DOHH2 (cell line): ENCODE measurements at regions not wholly inside any gene's neighbourhood (a gene's known extent, or its start where the extent isn't known, plus 50 kb on each side); places are given as distances from the start of the nearest gene placed in this dataset.

ENCODE experiments used
- H3F3A ChIP-seq: fragments of 200-600 bp; sonication (generic), shearing (Covaris generic); 2 replicates; pipeline ENCODE4 v1.6.0; 2016; ENCODE audit warnings: antibody characterized with exemption, mild to moderate bottlenecking; ENCODE audit not compliant: control insufficient read depth, insufficient read depth
- H3K27ac ChIP-seq: fragments of 200-600 bp; sonication (generic); 2 replicates; pipeline ENCODE4 v1.5.1; 2014; ENCODE audit warnings: low read depth, mild to moderate bottlenecking, low read length, moderate library complexity
- H3K27me3 ChIP-seq: fragments of 200-600 bp; sonication (generic); 2 replicates; pipeline ENCODE4 v1.6.1; 2014; ENCODE audit warnings: mild to moderate bottlenecking, low read length, mixed read lengths; ENCODE audit not compliant: control insufficient read depth
- H3K36me3 ChIP-seq: fragments of 200-600 bp; sonication (generic); 2 replicates; pipeline ENCODE4 v1.6.1; 2014; ENCODE audit warnings: mild to moderate bottlenecking, low read length, moderate library complexity, mixed read lengths; ENCODE audit not compliant: control insufficient read depth
- H3K4me1 ChIP-seq: fragments of 200-600 bp; sonication (generic); 2 replicates; pipeline ENCODE4 v1.6.1; 2014; ENCODE audit warnings: mild to moderate bottlenecking, low read length, mixed read lengths; ENCODE audit not compliant: control insufficient read depth
- H3K4me2 ChIP-seq: fragments of 200-600 bp; sonication (generic); 2 replicates; pipeline ENCODE4 v1.6.0; 2014; ENCODE audit warnings: mild to moderate bottlenecking, low read length, moderate library complexity
- H3K4me3 ChIP-seq: fragments of 200-600 bp; sonication (generic); 2 replicates; pipeline ENCODE4 v1.5.1; 2014; ENCODE audit warnings: mild to moderate bottlenecking, low read length, mixed read lengths
- H3K79me2 ChIP-seq: fragments of 200-600 bp; sonication (generic); 2 replicates; pipeline ENCODE4 v1.6.1; 2014; ENCODE audit warnings: mild to moderate bottlenecking, low read length, mixed read lengths; ENCODE audit not compliant: control insufficient read depth
- H3K9me2 ChIP-seq: fragments of 200-600 bp; sonication (generic); replicated peaks from 2 replicates; pipeline ENCODE4 v1.6.1; 2014; ENCODE audit warnings: mild to moderate bottlenecking, low read length, mixed read lengths; ENCODE audit not compliant: control insufficient read depth
- H3K9me3 ChIP-seq: fragments of 200-600 bp; sonication (generic); 2 replicates; pipeline ENCODE4 v1.6.1; 2014; ENCODE audit warnings: antibody characterized with exemption, low read length, mixed read lengths; ENCODE audit not compliant: control insufficient read depth, insufficient read depth
- H4K20me1 ChIP-seq: fragments of 200-600 bp; sonication (generic); 2 replicates; pipeline ENCODE4 v1.6.0; 2014; ENCODE audit warnings: low read depth, mild to moderate bottlenecking, antibody characterized with exemption, low read length, moderate library complexity; ENCODE audit not compliant: control insufficient read depth, insufficient read depth
- CTCF ChIP-seq: fragments of 200-600 bp; sonication (generic); IDR thresholded peaks from one replicate; pipeline ENCODE4 v1.5.1; 2014; ENCODE audit warnings: antibody characterized with exemption, mild to moderate bottlenecking, low read depth, low read length; ENCODE audit not compliant: poor library complexity, severe bottlenecking
- EZH2phosphoT487 ChIP-seq: fragments of 200-600 bp; sonication (generic); IDR thresholded peaks from 2 replicates; pipeline ENCODE4 v1.6.1; 2017; ENCODE audit warnings: borderline replicate concordance, mild to moderate bottlenecking, antibody characterized with exemption, low read length, moderate library complexity, mixed read lengths

GRCh38 chr14:84519836-84520235 is 1010.1 kb upstream of the FLRT2 start:
- Histone ChIP-seq H3F3A (no peaks in the 10 kb centered on the region), H3K36me3 (no peaks in the 10 kb centered on the region), H3K4me2 (no peak overlapping the region), H3K79me2 (no peaks in the 10 kb centered on the region), H3K4me1 (no peaks in the 10 kb centered on the region), H3K27ac (no peak overlapping the region), H3K9me2 (no peaks in the 10 kb centered on the region), H4K20me1 (no peaks in the 10 kb centered on the region), H3K27me3 (no peaks in the 10 kb centered on the region), H3K9me3 (no peaks in the 10 kb centered on the region), H3K4me3 (no peak overlapping the region)
- TF ChIP-seq CTCF = no peak
- no peak for TF ChIP-seq EZH2phosphoT487

- no peak overlapping the region for H3K4me3 ChIP-seq
- no peaks in the 10 kb centered on the region for H3K9me3 ChIP-seq
- no peak for TF ChIP-seq CTCF
- TF ChIP-seq EZH2phosphoT487 = no peak
- H3K4me2 ChIP-seq = no peak overlapping the region
- H3K9me2 ChIP-seq = no peaks in the 10 kb centered on the region
- H3K79me2 ChIP-seq = no peaks in the 10 kb centered on the region
- no peaks in the 10 kb centered on the region for H3K36me3 ChIP-seq
- H3F3A ChIP-seq = no peaks in the 10 kb centered on the region
- H3K27ac ChIP-seq = no peak overlapping the region
- H3K27me3 ChIP-seq = no peaks in the 10 kb centered on the region
- H4K20me1 ChIP-seq = no peaks in the 10 kb centered on the region
- H3K4me1 ChIP-seq = no peaks in the 10 kb centered on the region
Measured at GRCh38 chr14:84520711-84521338, 1009.1 kb upstream of the FLRT2 start.

GRCh38 chr14:84523746-84524145 is 1006.2 kb upstream of the FLRT2 start:
- no peaks in the 10 kb centered on the region for H3K27me3 ChIP-seq
- H3K4me2 ChIP-seq = no peak overlapping the region
- no peaks in the 10 kb centered on the region for H3K36me3 ChIP-seq
- no peak overlapping the region for H3K27ac ChIP-seq
- H3K4me3 ChIP-seq = no peak overlapping the region
- H3K79me2 ChIP-seq = no peaks in the 10 kb centered on the region
- no peaks in the 10 kb centered on the region for H3K4me1 ChIP-seq
- H3K9me2 ChIP-seq = no peaks in the 10 kb centered on the region
- no peaks in the 10 kb centered on the region for H3K9me3 ChIP-seq
- no peaks in the 10 kb centered on the region for H3F3A ChIP-seq
- H4K20me1 ChIP-seq = no peaks in the 10 kb centered on the region
- TF ChIP-seq EZH2phosphoT487 (no peak), CTCF (no peak)
